ENCODE measurements at regions not wholly inside any gene's neighbourhood (a gene's known extent, or its start where the extent isn't known, plus 50 kb on each side); places are given as distances from the start of the nearest gene placed in this dataset.
"Not testable (repeated sequence)": the region's sequence is repeated elsewhere in the genome, so short reads cannot be mapped to it uniquely, and the experiment has no call there.

DNA sequence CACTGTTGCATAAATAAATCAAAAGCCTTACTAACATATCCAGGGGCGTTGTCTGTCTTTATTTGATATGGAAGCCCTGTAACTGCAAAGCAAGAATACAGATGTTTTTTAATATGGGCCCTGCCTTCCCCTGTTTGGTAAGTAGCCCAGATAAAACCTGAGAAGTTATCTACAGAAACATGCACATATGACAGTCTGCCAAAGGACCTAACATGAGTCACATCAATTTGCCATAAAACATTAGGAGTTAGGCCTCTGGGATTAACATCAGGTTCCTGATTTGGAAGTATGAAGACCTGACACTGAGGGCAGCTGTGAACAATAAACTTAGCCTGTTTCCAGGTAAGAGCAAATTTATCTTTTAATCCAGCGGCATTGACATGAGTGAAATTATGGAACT is 1588.8 kb downstream of the REEP3 start:
- no peak for DNase-seq

DNA sequence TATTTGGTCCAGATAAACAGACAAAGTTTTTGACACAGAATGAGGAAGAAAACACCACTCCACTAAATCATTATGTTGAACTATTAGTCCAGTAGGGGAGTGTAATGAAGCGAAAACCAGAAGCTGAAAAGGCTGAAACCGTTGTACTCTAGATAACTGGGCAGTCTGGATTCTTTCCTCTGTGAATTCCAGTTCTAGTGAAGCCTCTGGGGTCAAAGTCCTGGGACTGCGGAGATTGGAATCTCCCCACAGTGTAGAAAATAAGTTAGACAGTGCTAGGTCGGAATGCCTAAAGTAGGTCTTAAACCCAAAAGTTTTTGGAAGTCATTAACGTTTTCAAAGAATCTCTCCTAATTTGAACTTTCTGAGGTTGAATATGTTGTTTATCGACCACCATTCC is 1589.9 kb downstream of the REEP3 start:
- DNase-seq = not testable (repeated sequence)

GRCh38 chr10:65112573-65112972 is 1591.4 kb downstream of the REEP3 start:
- DNase-seq = no peak

DNA sequence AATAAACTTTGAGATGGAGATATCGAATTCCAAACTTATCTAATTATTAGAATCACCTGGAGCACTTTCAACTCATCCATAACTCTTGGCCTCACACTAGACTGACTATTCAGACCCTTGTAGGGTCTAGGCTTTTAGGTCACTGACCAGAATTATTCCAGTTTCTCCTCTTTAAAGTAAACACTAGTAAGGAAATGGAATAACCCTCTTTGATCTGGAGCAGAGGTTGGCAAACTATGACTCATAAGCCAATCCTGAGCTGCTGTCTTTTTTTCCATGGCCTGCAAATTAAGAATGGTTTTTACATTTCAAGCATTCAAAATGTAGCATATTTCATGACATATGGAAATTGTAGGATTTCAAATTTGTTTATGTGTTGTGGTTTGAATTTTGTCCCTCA is 1601.9 kb downstream of the REEP3 start:
- no peak for DNase-seq

DNA sequence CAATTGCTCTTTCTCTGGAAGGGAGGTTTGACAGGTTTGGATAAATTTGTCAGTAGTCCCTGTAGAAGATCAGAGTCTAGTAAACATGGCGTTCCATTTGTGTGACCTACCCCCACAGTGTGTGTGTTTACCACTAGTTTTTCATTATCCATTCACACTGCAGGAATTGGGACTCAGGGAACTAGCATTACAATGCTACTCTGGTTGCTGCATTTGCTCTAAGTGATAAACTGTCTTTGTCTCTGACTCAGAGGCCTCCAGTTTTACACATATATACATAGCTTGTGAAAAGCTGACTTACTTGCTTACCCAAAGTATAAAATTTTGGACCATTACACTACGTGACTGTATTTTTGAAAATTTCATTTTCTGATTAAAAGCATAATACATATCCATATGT is 1604.0 kb downstream of the REEP3 start:
- no peak for DNase-seq

DNA sequence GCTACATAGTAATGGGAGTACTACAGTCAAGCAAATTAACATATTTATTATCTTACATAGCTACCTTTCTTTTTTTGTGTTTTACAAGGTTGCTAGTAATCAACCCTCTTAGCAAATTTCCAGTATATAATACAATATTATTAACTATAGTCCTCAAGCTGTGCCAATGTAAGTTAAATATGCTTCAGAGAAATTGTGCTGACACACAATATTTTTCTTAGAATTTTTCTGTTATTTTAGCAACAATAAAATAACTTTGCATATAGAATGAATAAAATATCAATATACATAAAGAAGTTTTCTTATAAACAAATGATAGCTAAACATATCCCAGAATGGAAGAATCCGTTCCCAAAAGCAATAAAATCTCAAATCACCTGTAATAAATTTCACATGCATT is 1605.1 kb downstream of the REEP3 start:
- DNase-seq = no peak

DNA sequence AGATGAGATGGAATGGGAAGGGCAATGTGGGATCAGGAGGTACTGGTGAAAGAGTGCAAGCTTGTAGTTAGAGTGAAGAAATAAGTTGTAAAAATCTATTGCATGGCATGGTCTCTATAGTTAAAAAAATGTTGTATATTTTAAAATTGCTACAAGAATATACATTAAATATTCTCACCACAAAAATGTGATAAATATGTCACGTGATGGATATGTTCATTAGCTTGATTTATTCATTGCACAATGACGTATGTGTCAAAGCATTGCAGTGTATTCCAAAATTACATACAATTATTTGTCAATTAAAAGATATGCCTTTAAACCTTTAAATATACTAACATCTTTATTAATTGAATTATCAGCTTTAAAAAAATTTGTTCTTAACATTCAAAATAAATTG is 1607.1 kb downstream of the REEP3 start:
- DNase-seq = no peak

GRCh38 chr10:65130162-65130758 is 1609.1 kb downstream of the REEP3 start:
- DNase-seq = no peak

DNA sequence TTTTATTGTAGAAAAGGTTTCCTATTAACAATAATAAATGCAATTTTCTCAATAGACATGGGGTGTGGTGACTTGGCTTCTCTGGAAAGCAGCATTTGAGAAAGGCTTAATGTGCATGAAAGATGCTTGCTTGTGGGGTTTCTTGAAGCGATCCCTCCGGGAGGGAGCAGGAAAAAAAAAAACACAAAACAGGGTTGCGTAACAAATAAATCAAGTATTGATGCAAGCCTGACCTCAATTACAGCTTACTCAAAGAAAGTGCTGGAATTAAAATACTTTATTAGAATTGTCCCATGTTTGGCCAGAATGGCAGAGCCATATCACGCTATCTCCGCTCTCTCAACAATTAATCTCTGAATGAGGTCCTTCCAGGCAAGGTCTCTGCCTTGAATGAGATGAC is 1612.5 kb downstream of the REEP3 start:
- DNase-seq = no peak

DNA sequence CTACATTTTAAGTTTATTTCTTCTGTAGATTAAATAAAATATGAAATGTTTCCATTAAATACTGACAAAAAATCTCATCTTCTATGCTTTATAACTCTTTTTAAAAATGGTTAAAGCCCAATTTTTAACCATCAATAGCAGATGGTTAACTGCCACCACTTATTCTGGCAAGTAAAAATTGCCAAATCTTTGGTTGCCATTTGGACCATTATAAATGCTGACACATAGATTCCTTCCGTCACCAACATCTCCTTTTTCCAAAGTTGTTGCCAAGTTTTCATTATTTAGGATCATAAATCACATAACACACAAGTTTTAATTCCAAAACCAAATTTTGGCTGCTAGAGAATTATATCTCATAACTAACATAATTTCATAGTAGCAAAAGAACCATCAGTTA is 1614.3 kb downstream of the REEP3 start:
- DNase-seq = no peak

GRCh38 chr10:65142641-65143435 is 1621.6 kb downstream of the REEP3 start:
- no peak for DNase-seq

- no peak for DNase-seq
Observed at GRCh38 chr10:65143723-65144122, 1622.5 kb downstream of the REEP3 start.

DNA sequence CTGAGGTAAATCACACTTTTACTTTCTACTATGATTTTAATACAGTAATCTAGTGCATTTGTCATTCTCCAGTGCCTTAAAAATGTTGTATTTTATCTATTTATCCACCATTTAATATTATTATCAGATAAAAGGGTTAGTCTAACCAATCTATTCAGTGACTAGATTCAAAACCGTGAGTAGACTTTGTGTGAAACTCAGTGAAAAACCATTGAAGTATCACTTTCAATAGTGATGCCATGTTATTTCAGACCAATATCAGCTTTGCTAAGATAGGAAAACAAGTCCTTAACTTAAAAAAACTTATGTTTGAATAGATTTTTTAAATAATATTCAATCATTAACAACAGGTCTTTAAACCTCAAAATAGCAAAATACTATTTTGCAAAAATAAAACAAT is 1628.7 kb downstream of the REEP3 start:
- DNase-seq = no peak

- no peak for DNase-seq
Observed at GRCh38 chr10:65166272-65166671, 1645.1 kb downstream of the REEP3 start.

GRCh38 chr10:65172249-65172648 is 1651.0 kb downstream of the REEP3 start:
- no peak for DNase-seq

DNA sequence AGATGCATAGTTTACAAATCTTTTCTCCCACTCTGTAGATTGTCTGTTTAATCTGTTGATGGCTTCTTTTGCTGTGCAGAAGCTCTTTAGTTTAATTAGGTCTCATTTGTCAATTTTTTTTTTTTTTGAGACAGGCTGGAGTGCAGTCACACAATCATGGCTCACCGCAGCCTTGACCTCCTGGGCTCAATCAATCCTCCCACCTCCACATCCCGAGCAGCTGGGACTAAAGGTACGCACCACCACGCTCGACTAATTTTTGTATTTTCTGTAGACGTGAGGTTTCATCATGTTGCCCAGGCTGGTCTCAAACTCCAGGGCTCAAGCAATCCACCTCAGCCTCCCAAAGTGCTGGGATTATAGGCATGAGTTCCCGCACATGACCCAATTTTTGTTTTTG is 1655.8 kb downstream of the REEP3 start:
- no peak for DNase-seq

DNA sequence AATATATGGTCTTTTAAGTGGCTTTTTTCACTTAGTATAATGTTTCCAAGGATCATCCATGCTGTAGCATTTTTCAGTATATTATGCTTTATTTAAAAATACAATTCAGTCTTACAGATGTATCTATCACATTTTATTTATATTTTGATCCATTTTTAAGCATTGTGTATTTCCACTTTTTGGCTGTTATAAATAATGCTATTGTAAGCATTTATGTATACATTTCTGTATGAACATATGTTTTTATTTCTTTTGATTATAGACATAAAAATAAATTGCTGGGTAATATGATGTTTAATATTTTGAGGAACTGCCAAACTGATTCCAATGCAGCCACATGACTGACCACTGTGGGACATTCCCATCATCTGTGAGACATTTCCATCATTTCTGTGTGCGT is 1662.0 kb downstream of the REEP3 start:
- no peak for DNase-seq

GRCh38 chr10:65186668-65187067 is 1665.5 kb downstream of the REEP3 start:
- DNase-seq = not testable (repeated sequence)

- no peak for DNase-seq
Observed at GRCh38 chr10:65194126-65194525, 1672.9 kb downstream of the REEP3 start.

DNA sequence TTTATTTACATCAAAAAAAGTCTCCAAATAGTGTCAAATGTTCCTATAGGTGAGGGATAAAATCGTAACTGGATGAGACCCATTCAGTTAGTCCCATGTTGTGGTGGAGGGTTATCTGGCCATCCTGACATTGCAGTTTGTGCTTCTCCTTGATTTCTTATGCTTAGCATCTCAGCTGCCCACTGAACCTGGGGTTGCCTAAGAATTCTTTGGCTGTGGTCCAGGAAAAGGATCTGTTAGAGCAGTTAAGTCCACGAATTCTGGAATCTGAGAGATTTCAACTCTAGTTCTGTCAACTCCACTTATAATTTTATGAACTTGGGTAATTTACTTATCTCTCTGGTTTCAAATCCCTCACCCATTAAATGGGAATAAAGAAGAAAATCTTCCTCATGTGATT is 1673.4 kb downstream of the REEP3 start:
- DNase-seq = no peak

DNA sequence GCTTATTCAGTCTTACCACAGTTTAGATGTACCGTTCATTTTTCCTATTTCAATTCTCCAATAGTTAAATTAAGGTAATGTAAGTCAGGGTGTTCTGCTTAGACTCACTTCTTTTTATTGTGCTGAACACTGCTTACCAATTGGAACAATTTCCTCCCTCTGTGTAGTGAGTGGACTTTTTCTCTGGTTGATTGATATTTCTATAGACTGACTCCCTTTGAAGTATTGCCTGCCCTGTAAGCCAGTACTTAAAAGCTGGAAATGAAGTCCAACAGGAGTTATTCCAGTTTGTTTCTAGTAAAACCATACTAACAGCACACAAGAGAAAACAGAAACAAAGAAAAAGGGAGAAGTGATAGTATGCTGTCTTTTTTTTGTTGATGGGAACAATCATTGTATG is 1674.9 kb downstream of the REEP3 start:
- no peak for DNase-seq

DNA sequence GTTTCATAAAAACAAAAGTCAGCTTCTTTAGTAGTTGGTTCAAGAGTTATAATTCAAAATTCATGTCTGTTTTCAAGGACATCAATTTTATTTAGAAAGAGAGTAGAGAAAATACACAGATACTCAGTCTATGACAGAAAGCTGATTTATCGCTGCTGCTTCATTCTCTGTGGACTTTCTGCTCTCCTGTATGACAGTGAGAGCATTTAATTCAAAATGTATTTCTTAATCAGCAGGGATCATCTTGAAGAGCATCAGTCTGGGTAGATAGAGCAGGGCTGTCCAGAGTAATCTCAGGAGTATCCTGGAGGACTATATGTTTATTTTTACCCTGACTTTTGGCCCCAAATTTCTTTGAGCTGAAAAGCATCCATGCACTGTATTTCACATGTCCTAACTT is 1676.7 kb downstream of the REEP3 start:
- no peak for DNase-seq

GRCh38 chr10:65201491-65201890 is 1680.3 kb downstream of the REEP3 start:
- no peak for DNase-seq

DNA sequence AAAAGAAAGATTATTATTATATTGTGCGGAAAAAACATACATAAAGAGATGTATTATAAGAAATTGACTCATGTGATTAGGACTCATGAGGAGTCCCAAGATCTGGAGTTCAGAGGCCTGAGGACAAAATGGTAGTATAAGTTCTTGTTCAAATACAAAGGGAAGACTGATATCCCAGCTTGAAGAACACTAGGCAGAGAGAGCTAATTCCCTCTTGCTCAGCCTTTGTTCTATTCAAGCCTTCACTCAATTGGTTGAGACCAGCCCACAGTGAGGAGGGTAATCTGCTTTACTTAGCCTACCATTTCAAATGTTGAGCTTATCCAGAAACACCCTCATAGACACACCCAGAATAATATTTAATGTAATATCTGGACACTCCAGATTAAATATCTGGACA is 1683.8 kb downstream of the REEP3 start:
- no peak for DNase-seq

GRCh38 chr10:65213170-65213569 is 1692.0 kb downstream of the REEP3 start:
- DNase-seq = no peak
